Muscle of leg (tissue), 3 donors: ENCODE measurements at regions not wholly inside any gene's neighbourhood (a gene's known extent, or its start where the extent isn't known, plus 50 kb on each side); places are given as distances from the start of the nearest gene placed in this dataset.

Experiments used
- DNase-seq: peaks from one replicate; pipeline ENCODE4 v3.0.0; 2013
- H3K27ac ChIP-seq: one replicate; pipeline ENCODE4 v1.5.1; 2013; ENCODE audit warnings: mild to moderate bottlenecking, low read length, control low read depth
- H3K27me3 ChIP-seq: one replicate; pipeline ENCODE4 v1.6.1; 2013; ENCODE audit warnings: low read length; ENCODE audit not compliant: control insufficient read depth, insufficient read depth
- H3K36me3 ChIP-seq: one replicate; pipeline ENCODE4 v1.6.1; 2013; ENCODE audit warnings: low read length; ENCODE audit not compliant: control insufficient read depth, insufficient read depth
- H3K4me1 ChIP-seq: one replicate; pipeline ENCODE4 v1.6.1; 2013; ENCODE audit warnings: low read length; ENCODE audit not compliant: control insufficient read depth, insufficient read depth
- H3K4me3 ChIP-seq: one replicate; pipeline ENCODE4 v1.5.1; 2013; ENCODE audit warnings: low read length, control low read depth
- H3K9me3 ChIP-seq: replicated peaks from 2 replicates; pipeline ENCODE4 v1.6.1; 2013; ENCODE audit warnings: low read depth, low read length; ENCODE audit not compliant: control insufficient read depth
- WGBS: methylation state at CpG from one replicate; pipeline ENCODE4 v1.1.5; 2013; ENCODE audit warnings: missing lambda C conversion rate; ENCODE audit not compliant: insufficient coverage; 5-methylcytosine and 5-hydroxymethylcytosine counted together

DNA sequence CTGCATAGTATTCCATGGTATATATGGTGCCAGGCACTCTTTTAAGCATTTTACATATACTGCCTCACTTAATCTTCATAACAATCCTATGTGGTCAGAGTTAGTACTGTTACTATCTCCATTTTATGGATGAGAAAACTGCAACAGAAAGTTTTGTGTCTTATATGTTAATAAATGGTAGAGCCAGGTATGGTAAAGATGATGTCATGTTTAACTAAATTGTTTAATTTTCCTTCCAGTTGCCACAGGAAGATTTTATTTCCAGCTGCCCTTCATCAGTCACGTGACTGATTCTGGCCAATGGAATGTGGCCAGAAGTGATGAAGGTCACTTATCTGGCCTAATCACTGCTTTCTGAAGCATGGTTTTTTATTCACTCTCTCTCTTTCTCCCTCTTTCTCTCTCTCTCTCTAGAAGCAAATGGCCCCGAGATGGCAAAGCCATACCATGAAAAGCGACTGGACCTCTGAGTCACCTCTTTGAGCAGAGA lies 75.7 kb upstream of the BTBD3 start:
- Histone ChIP-seq H3K4me3 (no peak overlapping the region), H3K4me1 (no peaks in the 10 kb centered on the region), H3K27ac (no peak overlapping the region), H3K27me3 (no peaks in the 10 kb centered on the region), H3K36me3 (no peaks in the 10 kb centered on the region), H3K9me3 (no peaks in the 10 kb centered on the region)
- WGBS = 100% methylated on average over 3 of the region's 3 CpGs
- DNase-seq = no peak

DNA sequence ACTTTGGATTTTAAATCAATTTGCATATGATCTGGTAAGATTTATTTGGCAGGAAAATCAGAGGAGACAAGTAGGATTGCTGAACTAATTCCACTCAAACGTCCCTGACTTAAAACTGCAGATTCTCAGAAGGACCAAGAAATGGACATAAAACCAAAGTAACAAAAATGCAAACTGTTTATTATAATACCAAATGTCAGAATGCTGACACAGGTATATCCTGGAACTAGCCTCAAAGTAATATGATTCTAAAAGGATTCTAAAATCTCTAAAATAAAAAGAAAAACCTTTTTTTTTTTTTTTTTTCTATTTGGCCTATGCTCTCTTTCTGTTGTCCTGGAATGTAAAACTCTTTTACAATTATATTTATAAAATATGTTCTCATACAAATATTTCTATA lies 74.4 kb upstream of the BTBD3 start:
- no peaks in the 10 kb centered on the region for H3K36me3 ChIP-seq
- no peak for DNase-seq
- H3K4me3 ChIP-seq = no peak overlapping the region
- no peak overlapping the region for H3K27ac ChIP-seq
- no peaks in the 10 kb centered on the region for H3K9me3 ChIP-seq
- H3K27me3 ChIP-seq = no peaks in the 10 kb centered on the region
- H3K4me1 ChIP-seq = no peaks in the 10 kb centered on the region
- WGBS = no CpG with 5 or more reads among the region's 1 CpG

DNA sequence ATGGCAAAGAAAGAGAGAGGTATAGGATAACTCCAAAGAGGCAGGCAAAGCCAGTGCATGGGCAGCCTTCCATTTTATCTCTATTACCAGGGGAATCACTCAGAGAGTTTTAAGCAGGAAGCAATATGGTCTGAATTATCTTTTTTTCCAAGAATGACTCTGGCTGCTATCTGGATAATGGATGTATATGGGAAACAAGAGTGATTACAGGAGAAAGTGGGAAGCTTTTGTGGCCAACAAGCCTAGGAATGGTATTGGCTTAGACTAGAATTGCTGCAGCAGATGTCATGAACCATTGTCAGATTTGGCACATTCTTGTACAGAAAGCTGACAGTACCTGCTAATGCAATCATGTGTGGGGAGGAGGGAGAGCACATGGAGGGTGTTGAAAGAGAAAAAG lies 73.0 kb upstream of the BTBD3 start:
- H3K36me3 ChIP-seq = no peaks in the 10 kb centered on the region
- H3K27ac ChIP-seq = no peak overlapping the region
- no peaks in the 10 kb centered on the region for H3K9me3 ChIP-seq
- H3K4me1 ChIP-seq = no peaks in the 10 kb centered on the region
- H3K27me3 ChIP-seq = no peaks in the 10 kb centered on the region
- peak; percentile 78 for DNase-seq
- no peak overlapping the region for H3K4me3 ChIP-seq

DNA sequence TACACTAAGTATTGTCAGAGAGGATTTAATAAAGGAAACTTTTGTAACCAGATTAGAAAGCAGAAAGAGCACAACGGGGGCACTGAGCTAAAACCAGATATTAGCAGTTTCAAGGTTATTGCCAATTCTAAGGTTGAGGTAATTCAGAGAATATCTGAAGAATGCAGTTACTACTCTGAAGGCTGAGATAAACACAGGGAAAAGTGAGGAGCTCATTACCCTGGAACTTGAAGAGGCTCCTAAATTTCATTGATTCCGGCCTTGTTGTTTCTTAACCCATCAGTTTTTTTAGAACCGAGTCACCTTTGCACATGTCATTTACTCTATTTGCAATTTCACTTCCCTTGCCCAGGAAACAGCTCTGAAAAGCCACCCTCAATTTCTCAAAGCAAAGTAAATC lies 72.4 kb upstream of the BTBD3 start:
- WGBS = 60% methylated on average over 3 of the region's 3 CpGs

DNA sequence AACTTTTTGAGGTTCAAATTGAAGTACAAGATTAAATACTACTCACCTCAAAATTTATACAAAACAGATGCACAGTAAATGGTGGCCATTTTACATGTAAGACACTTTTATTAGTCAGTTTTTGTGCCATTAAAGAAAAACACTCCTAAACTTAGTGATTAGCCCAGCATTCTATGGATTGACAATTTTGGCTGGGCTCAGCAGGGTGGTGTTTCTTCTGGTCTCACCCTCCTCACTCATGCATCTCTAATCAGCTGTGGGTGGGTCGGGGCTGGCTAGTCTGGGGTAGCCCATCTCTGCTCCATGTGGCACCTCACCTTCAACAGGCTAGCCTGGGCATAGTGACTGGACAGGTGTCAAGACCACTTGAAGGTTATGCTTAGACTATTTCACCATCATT lies 71.6 kb upstream of the BTBD3 start:
- no peak for DNase-seq
- Histone ChIP-seq H3K4me3 (no peak overlapping the region), H3K27ac (no peak overlapping the region), H3K36me3 (no peaks in the 10 kb centered on the region), H3K9me3 (no peaks in the 10 kb centered on the region), H3K27me3 (no peaks in the 10 kb centered on the region), H3K4me1 (no peaks in the 10 kb centered on the region)
- no CpG with 5 or more reads among the region's 1 CpG for WGBS

More for the DNA sequence above, 72.4 kb upstream of the BTBD3 start:
- DNase-seq = peak; percentile 15
- H3K36me3 ChIP-seq = no peaks in the 10 kb centered on the region
- no peaks in the 10 kb centered on the region for H3K27me3 ChIP-seq
- no peak overlapping the region for H3K27ac ChIP-seq
- H3K9me3 ChIP-seq = no peaks in the 10 kb centered on the region
- H3K4me3 ChIP-seq = no peak overlapping the region
- H3K4me1 ChIP-seq = no peaks in the 10 kb centered on the region

DNA sequence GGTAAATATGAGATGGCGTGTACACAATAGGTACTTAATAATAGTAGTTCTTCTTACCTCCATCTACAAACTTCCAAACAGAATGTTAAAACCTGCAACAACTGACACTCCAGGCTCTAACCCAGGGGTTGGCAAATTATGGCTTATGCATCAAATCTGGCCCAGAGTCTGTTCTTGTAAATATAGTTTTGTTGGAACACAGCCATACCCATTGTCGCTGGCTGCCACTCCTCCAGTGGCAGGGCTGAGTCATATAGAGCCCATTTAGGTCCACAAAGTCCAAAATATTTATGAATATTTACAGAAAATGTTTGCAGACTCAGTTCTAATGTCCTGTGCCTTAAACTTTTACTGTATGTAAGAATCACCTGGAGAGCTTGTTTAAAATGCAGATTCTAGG lies 69.9 kb upstream of the BTBD3 start:
- no peak overlapping the region for H3K27ac ChIP-seq
- no peaks in the 10 kb centered on the region for H3K36me3 ChIP-seq
- H3K9me3 ChIP-seq = no peaks in the 10 kb centered on the region
- WGBS = no CpG with 5 or more reads among the region's 2 CpGs
- DNase-seq = no peak
- H3K27me3 ChIP-seq = no peaks in the 10 kb centered on the region
- no peak overlapping the region for H3K4me3 ChIP-seq
- H3K4me1 ChIP-seq = no peaks in the 10 kb centered on the region

DNA sequence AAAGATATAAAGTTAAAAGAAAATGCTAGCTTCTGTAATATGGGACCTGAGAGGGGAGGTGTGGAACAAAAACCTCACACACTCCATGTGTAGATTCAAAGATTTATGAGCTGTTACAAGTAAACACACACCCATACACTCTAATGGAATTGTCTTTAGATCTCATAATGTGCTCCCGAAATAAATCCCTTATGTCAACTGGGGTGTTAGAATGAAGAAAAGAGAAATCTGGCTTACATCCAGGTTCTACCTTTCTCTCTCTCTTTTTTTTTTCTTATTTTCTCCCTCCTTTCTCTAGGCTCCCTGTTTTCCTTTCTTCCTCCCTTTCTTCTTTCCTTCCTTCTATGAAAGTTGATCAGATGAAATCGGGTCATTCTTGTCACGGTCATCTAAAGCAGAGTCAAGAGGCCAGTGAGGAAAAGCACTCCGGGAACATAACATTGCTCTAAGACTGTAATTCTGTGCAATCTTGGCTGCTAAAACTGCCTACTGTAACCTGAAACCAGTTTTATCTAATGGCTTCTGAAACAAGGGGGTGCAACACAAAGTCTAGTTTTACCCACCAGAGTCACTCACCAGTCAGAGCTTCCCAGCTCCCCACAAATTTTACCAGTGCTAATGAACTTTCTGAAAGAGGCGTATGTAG lies 68.3 kb upstream of the BTBD3 start:
- no peaks in the 10 kb centered on the region for H3K27me3 ChIP-seq
- no peak for DNase-seq
- H3K4me1 ChIP-seq = no peaks in the 10 kb centered on the region
- no peak overlapping the region for H3K4me3 ChIP-seq
- no peaks in the 10 kb centered on the region for H3K9me3 ChIP-seq
- no peak overlapping the region for H3K27ac ChIP-seq
- H3K36me3 ChIP-seq = no peaks in the 10 kb centered on the region
- 21% methylated on average over 3 of the region's 5 CpGs for WGBS

DNA sequence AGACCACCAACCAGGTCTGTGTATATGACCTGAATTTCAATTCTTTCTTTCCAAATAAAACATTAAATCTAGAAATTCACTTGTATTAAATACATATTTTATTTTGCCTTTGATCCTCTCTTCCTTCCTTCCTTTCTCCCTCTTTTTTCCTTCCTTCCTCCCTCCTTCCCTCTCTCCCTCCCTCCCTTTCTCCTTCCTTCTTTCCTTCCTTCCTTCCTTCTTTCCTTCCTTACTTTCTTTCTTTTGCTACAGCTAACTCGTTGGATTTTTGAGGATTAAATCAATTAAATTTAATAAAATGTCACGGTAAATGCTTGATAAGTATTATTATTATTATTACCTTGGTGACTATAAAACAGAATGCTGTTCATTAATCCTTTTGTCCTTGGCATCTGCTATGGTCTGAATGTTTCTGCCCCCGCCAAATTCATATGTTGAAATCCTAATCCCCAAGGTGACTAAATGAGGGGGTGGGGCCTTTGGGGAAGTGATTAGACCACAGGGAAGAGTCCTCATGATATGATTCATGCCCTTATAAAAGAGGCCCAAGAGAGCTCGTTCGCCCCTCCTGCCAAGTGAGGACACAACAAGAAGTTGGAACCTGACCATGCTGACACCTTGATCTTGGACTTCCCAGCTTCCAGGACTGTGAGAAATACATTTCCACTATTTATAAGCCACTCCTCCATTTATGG lies 67.6 kb upstream of the BTBD3 start:
- no peaks in the 10 kb centered on the region for H3K4me1 ChIP-seq
- no peaks in the 10 kb centered on the region for H3K36me3 ChIP-seq
- no peaks in the 10 kb centered on the region for H3K9me3 ChIP-seq
- WGBS = 80% methylated on average over 1 of the region's 5 CpGs
- H3K4me3 ChIP-seq = no peak overlapping the region
- no peaks in the 10 kb centered on the region for H3K27me3 ChIP-seq
- no peak overlapping the region for H3K27ac ChIP-seq
- no peak for DNase-seq

DNA sequence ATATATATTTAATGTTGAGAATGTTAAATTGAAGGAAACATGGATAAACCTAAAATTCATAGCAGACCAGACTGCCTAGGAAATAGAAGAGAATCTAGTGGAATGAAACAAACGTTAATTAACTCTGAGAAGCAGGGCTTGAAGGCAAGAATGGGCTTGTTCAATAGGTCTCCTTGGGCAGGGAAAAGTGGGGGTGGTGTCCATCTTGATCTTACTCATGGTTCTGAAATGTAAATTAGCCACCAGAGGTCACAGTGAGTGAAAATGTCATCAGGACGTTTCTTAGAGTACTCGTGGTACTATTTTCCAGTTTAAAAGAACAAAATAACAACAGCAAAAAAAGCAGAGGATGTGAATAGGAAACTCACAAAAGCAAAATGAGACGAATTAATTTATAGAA lies 66.8 kb upstream of the BTBD3 start:
- Histone ChIP-seq H3K4me3 (no peak overlapping the region), H3K36me3 (no peaks in the 10 kb centered on the region), H3K9me3 (no peaks in the 10 kb centered on the region), H3K4me1 (no peaks in the 10 kb centered on the region), H3K27me3 (no peaks in the 10 kb centered on the region), H3K27ac (no peak overlapping the region)
- WGBS = no CpG with 5 or more reads among the region's 4 CpGs
- DNase-seq = no peak

DNA sequence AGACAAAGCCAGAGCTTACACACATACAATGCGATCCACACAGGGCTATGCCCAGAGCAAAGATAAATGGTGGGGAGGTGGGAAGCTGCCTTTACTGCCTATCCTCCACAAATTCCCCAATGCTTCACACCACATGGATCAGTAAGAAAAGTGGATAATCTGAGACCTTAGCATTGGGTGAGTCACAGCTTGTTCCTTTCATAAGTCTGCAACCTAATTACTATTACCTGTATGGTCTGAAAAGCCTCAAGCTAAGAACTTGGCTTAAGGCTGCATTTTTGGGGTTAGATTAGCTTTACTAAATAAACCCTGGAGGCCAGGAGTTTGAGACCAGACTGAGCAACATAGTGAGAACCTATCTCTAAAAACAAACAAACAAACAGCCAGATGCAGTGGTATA lies 66.0 kb upstream of the BTBD3 start:
- Histone ChIP-seq H3K9me3 (no peaks in the 10 kb centered on the region), H3K4me3 (no peak overlapping the region), H3K27ac (no peak overlapping the region), H3K4me1 (no peaks in the 10 kb centered on the region), H3K36me3 (no peaks in the 10 kb centered on the region), H3K27me3 (no peaks in the 10 kb centered on the region)
- DNase-seq = no peak
- WGBS = no CpG with 5 or more reads among the region's 1 CpG
